ENCODE measurements at regions not wholly inside any gene's neighbourhood (a gene's known extent, or its start where the extent isn't known, plus 50 kb on each side); places are given as distances from the start of the nearest gene placed in this dataset.

GRCh38 chr14:88986146-88986841, 161.8 kb downstream of the TTC8 start:
- TF ChIP-seq CTCF (IDR thresholded peaks at IDR 0.05), result no peak
- no peak for TF ChIP-seq POLR2A (IDR thresholded peaks at IDR 0.05)
- TF ChIP-seq POLR2AphosphoS5 (IDR thresholded peaks at IDR 0.05), result no peak

All from breast epithelium (tissue), 3 donors.